ENCODE measurements at regions not wholly inside any gene's neighbourhood (a gene's known extent, or its start where the extent isn't known, plus 50 kb on each side); places are given as distances from the start of the nearest gene placed in this dataset.
"Not testable (repeated sequence)": the region's sequence is repeated elsewhere in the genome, so short reads cannot be mapped to it uniquely, and the experiment has no call there.

GRCh38 chr9:28951945-28952344 lies 1378.7 kb upstream of the C9orf72 start:
- peak; percentile 21 for DNase-seq

- DNase-seq, result no peak
Observed at GRCh38 chr9:28956116-28956880, 1383.0 kb upstream of the C9orf72 start.

- DNase-seq, result no peak
Observed at GRCh38 chr9:28960602-28961001, 1387.3 kb upstream of the C9orf72 start.

GRCh38 chr9:28961623-28962022 lies 1388.3 kb upstream of the C9orf72 start:
- DNase-seq, result no peak

- no peak for DNase-seq
Observed at GRCh38 chr9:28967226-28967625, 1393.9 kb upstream of the C9orf72 start.

GRCh38 chr9:28970241-28970654 lies 1397.0 kb upstream of the C9orf72 start:
- no peak for DNase-seq

GRCh38 chr9:28971881-28972280 lies 1398.6 kb upstream of the C9orf72 start:
- no peak for DNase-seq

- DNase-seq, result no peak
Observed at GRCh38 chr9:28976250-28976649, 1403.0 kb upstream of the C9orf72 start.

- no peak for DNase-seq
Observed at GRCh38 chr9:28976684-28977083, 1403.4 kb upstream of the C9orf72 start.

- no peak for DNase-seq
Observed at GRCh38 chr9:28981129-28981528, 1407.8 kb upstream of the C9orf72 start.

- DNase-seq, result no peak
Observed at GRCh38 chr9:28981711-28982110, 1408.4 kb upstream of the C9orf72 start.

- DNase-seq, result no peak
Observed at GRCh38 chr9:28984016-28984415, 1410.7 kb upstream of the C9orf72 start.

GRCh38 chr9:28990009-28990408 lies 1416.7 kb upstream of the C9orf72 start:
- DNase-seq, result not testable (repeated sequence)

- no peak for DNase-seq
Observed at GRCh38 chr9:28999057-28999456, 1425.8 kb upstream of the C9orf72 start.

- no peak for DNase-seq
Observed at GRCh38 chr9:28999806-29000205, 1426.5 kb upstream of the C9orf72 start.

- DNase-seq, result no peak
Observed at GRCh38 chr9:29001006-29001405, 1427.7 kb upstream of the C9orf72 start.

GRCh38 chr9:29004988-29005387 lies 1431.7 kb upstream of the C9orf72 start:
- DNase-seq, result no peak

GRCh38 chr9:29006628-29007027 lies 1433.3 kb upstream of the C9orf72 start:
- peak; percentile 77 for DNase-seq

- no peak for DNase-seq
Observed at GRCh38 chr9:29012911-29013310, 1439.6 kb upstream of the C9orf72 start.

- DNase-seq, result no peak
Observed at GRCh38 chr9:29021632-29022031, 1448.4 kb upstream of the C9orf72 start.

- no peak for DNase-seq
Observed at GRCh38 chr9:29038332-29038731, 1465.1 kb upstream of the C9orf72 start.

GRCh38 chr9:29039258-29039657 lies 1466.0 kb upstream of the C9orf72 start:
- DNase-seq, result no peak

- no peak for DNase-seq
Observed at GRCh38 chr9:29043072-29043471, 1469.8 kb upstream of the C9orf72 start.

GRCh38 chr9:29044959-29045358 lies 1471.7 kb upstream of the C9orf72 start:
- no peak for DNase-seq

GRCh38 chr9:29060041-29060440 lies 1486.8 kb upstream of the C9orf72 start:
- no peak for DNase-seq
